ENCODE measurements at regions not wholly inside any gene's neighbourhood (a gene's known extent, or its start where the extent isn't known, plus 50 kb on each side); places are given as distances from the start of the nearest gene placed in this dataset.
A peak's percentile ranks its signal among the peaks of the same experiment; 100 is the strongest.

- intact Hi-C loops (cut with DNase I): no loop called here
- no peak for DNase-seq (ENCODE audit: low spot score)
These were observed 390.0 kb upstream of the TNRC6C start for GRCh38 chr17:77568540-77568939.

- DNase-seq (ENCODE audit: low spot score): peak; percentile 64
- intact Hi-C loops (cut with DNase I): no loop called here
These were observed 388.5 kb upstream of the TNRC6C start for GRCh38 chr17:77569846-77570564.

GRCh38 chr17:77570565-77570898, 388.0 kb upstream of the TNRC6C start:
- DNase-seq (ENCODE audit: low spot score): peak; percentile 64
- intact Hi-C loops (cut with DNase I): no loop called here

- intact Hi-C loops (cut with DNase I): no loop called here
- DNase-seq (ENCODE audit: low spot score): peak; percentile 68
These were observed 387.1 kb upstream of the TNRC6C start for GRCh38 chr17:77571155-77571981.

- intact Hi-C loops (cut with DNase I): no loop called here
- peak; percentile 80 for DNase-seq (ENCODE audit: low spot score)
These were observed 386.4 kb upstream of the TNRC6C start for GRCh38 chr17:77572065-77572601.

- DNase-seq (ENCODE audit: low spot score): peak; percentile 47
- intact Hi-C loops (cut with DNase I): no loop called here
These were observed 385.7 kb upstream of the TNRC6C start for GRCh38 chr17:77572851-77573250.

- intact Hi-C loops (cut with DNase I): no loop called here
- DNase-seq (ENCODE audit: low spot score): peak; percentile 48
These were observed 381.0 kb upstream of the TNRC6C start for GRCh38 chr17:77577491-77577890.

GRCh38 chr17:77579131-77579530, 379.4 kb upstream of the TNRC6C start:
- DNase-seq (ENCODE audit: low spot score): peak; percentile 35
- intact Hi-C loops (cut with DNase I): no loop called here

GRCh38 chr17:77579682-77580081, 378.8 kb upstream of the TNRC6C start:
- DNase-seq (ENCODE audit: low spot score): peak; percentile 13
- intact Hi-C loops (cut with DNase I): no loop called here

- intact Hi-C loops (cut with DNase I): no loop called here
- DNase-seq (ENCODE audit: low spot score): peak; percentile 53
These were observed 377.8 kb upstream of the TNRC6C start for GRCh38 chr17:77580531-77581270.

GRCh38 chr17:77581480-77581879, 377.0 kb upstream of the TNRC6C start:
- intact Hi-C loops (cut with DNase I): no loop called here
- peak; percentile 5 for DNase-seq (ENCODE audit: low spot score)

GRCh38 chr17:77585142-77585860, 373.2 kb upstream of the TNRC6C start:
- no peak for DNase-seq (ENCODE audit: low spot score)
- intact Hi-C loops (cut with DNase I): no loop called here

GRCh38 chr17:77590951-77591735, 367.4 kb upstream of the TNRC6C start:
- intact Hi-C loops (cut with DNase I): no loop called here
- DNase-seq (ENCODE audit: low spot score): peak; percentile 34

- intact Hi-C loops (cut with DNase I): no loop called here
- DNase-seq (ENCODE audit: low spot score): no peak
These were observed 366.2 kb upstream of the TNRC6C start for GRCh38 chr17:77592106-77592865.

- intact Hi-C loops (cut with DNase I): no loop called here
- peak; percentile 17 for DNase-seq (ENCODE audit: low spot score)
These were observed 365.4 kb upstream of the TNRC6C start for GRCh38 chr17:77593081-77593480.

- peak; percentile 58 for DNase-seq (ENCODE audit: low spot score)
- intact Hi-C loops (cut with DNase I): no loop called here
These were observed 363.9 kb upstream of the TNRC6C start for GRCh38 chr17:77594416-77595209.
